MCF 10A (cell line): ENCODE measurements at regions not wholly inside any gene's neighbourhood (a gene's known extent, or its start where the extent isn't known, plus 50 kb on each side); places are given as distances from the start of the nearest gene placed in this dataset.

ENCODE experiments used
- BruUV-seq: library from RNA; stranded (reverse); fragments of 400-500 nt; replicated peaks from 2 replicates; lab custom pipeline; 2021; lab: Mats Ljungman, UMichigan
- CTCF ChIA-PET: fragments of 300-600 bp; sonication (Branson Sonifier 250); formaldehyde crosslinking; extraction: SDS; loops from one replicate; lab custom pipeline; 2021; ENCODE audit warnings: antibody characterized with exemption, inconsistent platforms; lab: Yijun Ruan, JAX
- POLR2A ChIA-PET: fragments of 300-600, 350-650 bp; sonication (Branson Sonifier 250); formaldehyde crosslinking; extraction: SDS; loops from one replicate; lab custom pipeline; 2020; ENCODE audit warnings: antibody characterized with exemption, inconsistent platforms; lab: Yijun Ruan, JAX
- DNase-seq: peaks from one replicate; pipeline ENCODE4 v3.0.0-alpha.2; 2018; ENCODE audit not compliant: unreplicated experiment
- H3K27ac Mint-ChIP-seq: one replicate; pipeline ENCODE4 v1.8.0; 2022; ENCODE audit warnings: mild to moderate bottlenecking, low read depth, mixed read lengths; ENCODE audit not compliant: unreplicated experiment
- H3K27me3 Mint-ChIP-seq: one replicate; pipeline ENCODE4 v1.8.0; 2022; ENCODE audit warnings: mixed read lengths; ENCODE audit not compliant: insufficient read depth, unreplicated experiment
- H3K36me3 Mint-ChIP-seq: one replicate; pipeline ENCODE4 v1.8.0; 2022; ENCODE audit warnings: mild to moderate bottlenecking, moderate library complexity, mixed read lengths; ENCODE audit not compliant: insufficient read depth, unreplicated experiment
- H3K4me1 Mint-ChIP-seq: one replicate; pipeline ENCODE4 v1.8.0; 2022; ENCODE audit warnings: mixed read lengths; ENCODE audit not compliant: insufficient read depth, unreplicated experiment
- H3K4me3 Mint-ChIP-seq: one replicate; pipeline ENCODE4 v1.8.0; 2022; ENCODE audit warnings: mild to moderate bottlenecking, moderate library complexity, mixed read lengths; ENCODE audit not compliant: unreplicated experiment
- H3K9me3 Mint-ChIP-seq: one replicate; pipeline ENCODE4 v1.8.0; 2022; ENCODE audit warnings: mixed read lengths; ENCODE audit not compliant: unreplicated experiment
- intact Hi-C: fragments of 100-400 bp; cut with micrococcal nuclease; formaldehyde crosslinking; loops from 2 replicates; pipeline ENCODE4 v1.14.1; 2022
- TF ChIP-seq, protein P1 (sequence below): fragments of 200-600 bp; IDR thresholded peaks from one replicate; pipeline ENCODE4 v1.8.0; 2022; ENCODE audit warnings: antibody characterized with exemption, mild to moderate bottlenecking; ENCODE audit not compliant: unreplicated experiment

DNA sequence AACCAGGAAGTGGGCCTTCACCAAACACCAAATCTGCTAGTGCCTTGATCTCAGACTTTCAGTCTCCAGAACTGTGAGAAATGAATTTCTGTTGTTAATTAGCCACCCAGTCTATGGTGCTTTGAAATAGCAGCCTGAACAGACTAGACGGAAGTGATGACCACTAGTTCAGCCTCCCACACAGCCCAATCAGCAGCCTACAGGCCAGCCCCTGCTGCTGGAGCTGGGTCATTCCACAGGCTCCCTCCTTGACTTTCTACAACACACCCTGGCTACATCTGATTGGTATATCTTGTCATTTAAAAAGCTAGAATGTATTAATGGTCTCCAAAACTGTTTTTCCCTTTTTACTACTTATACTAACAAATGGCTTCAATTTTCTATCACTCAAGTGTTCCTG is 277.2 kb upstream of the TAC1 start:
- Mint-ChIP-seq H3K36me3 (no peaks in the 10 kb centered on the region), H3K4me1 (no peaks in the 10 kb centered on the region), H3K4me3 (no peak overlapping the region), H3K9me3 (peaks cover 7% of the 10 kb centered on the region), H3K27ac (no peak overlapping the region), H3K27me3 (peaks cover 20% of the 10 kb centered on the region)
- TF ChIP-seq, protein P1, sequence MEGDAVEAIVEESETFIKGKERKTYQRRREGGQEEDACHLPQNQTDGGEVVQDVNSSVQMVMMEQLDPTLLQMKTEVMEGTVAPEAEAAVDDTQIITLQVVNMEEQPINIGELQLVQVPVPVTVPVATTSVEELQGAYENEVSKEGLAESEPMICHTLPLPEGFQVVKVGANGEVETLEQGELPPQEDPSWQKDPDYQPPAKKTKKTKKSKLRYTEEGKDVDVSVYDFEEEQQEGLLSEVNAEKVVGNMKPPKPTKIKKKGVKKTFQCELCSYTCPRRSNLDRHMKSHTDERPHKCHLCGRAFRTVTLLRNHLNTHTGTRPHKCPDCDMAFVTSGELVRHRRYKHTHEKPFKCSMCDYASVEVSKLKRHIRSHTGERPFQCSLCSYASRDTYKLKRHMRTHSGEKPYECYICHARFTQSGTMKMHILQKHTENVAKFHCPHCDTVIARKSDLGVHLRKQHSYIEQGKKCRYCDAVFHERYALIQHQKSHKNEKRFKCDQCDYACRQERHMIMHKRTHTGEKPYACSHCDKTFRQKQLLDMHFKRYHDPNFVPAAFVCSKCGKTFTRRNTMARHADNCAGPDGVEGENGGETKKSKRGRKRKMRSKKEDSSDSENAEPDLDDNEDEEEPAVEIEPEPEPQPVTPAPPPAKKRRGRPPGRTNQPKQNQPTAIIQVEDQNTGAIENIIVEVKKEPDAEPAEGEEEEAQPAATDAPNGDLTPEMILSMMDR: no peak
- intact Hi-C loops: no loop called here
- no peak for DNase-seq
- CTCF ChIA-PET: interaction anchor here (0.6 kb wide), 1 partner anchor 31 kb away, joined by 4 read pairs; no protein-coding TSS in a partner anchor
- BruUV-seq: no TSS peak
- POLR2A ChIA-PET: no interaction called here

DNA sequence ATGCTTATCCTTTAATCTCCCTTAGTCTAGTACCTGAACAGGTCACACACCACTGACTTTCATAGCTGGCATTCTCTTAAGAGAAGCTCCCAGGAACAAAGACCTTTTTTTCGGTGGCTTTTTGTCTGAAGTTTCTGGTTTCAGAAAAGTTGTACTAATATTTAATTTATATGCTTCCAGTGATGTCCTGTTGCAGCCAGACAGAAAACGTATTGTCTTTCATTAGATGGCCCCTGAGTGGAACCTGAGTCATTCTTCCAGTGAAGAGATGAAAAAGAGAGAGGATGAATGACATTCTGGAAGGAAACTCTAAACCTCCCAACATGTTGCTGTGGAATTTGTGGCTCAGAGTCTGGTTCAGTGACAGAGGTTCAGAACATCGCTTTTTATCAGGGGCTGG is 274.8 kb upstream of the TAC1 start:
- CTCF ChIA-PET: no interaction called here
- TF ChIP-seq, protein P1: no peak
- BruUV-seq: no TSS peak
- no peak overlapping the region for H3K27ac Mint-ChIP-seq
- no peak for DNase-seq
- no peaks in the 10 kb centered on the region for H3K9me3 Mint-ChIP-seq
- no peaks in the 10 kb centered on the region for H3K36me3 Mint-ChIP-seq
- intact Hi-C loops: no loop called here
- H3K4me1 Mint-ChIP-seq: no peaks in the 10 kb centered on the region
- no peak overlapping the region for H3K4me3 Mint-ChIP-seq
- POLR2A ChIA-PET: interaction anchor here (0.7 kb wide), 1 partner anchor 68 kb away, joined by 3 read pairs; no protein-coding TSS in a partner anchor
- H3K27me3 Mint-ChIP-seq: peaks cover 25% of the 10 kb centered on the region

DNA sequence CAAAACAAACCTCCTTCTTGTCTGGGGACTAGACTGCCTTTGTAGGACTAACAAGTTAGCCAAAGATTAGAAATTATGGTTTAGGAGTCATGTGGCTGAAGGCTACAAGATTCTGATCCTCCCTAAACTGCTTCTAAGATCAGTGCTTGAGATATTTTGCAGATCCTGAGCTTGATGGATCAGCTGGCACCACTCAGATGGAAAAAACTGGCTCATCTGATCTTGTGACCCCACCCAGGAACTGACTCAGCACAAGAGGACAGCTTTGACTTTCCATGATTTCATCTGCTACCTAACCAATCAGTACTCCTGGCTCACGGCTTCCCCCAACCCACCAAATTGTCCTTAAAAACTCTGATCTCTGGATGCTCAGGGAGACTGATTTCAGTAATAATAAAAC is 271.5 kb upstream of the TAC1 start:
- TF ChIP-seq, protein P1: no peak
- ChIA-PET CTCF (interaction anchor here (1.0 kb wide), 1 partner anchor 41 kb away, joined by 3 read pairs; no protein-coding TSS in a partner anchor), POLR2A (no interaction called here)
- intact Hi-C loops: no loop called here
- no TSS peak for BruUV-seq
- Mint-ChIP-seq H3K9me3 (no peaks in the 10 kb centered on the region), H3K36me3 (no peaks in the 10 kb centered on the region), H3K27ac (no peak overlapping the region), H3K27me3 (peaks cover 54% of the 10 kb centered on the region), H3K4me3 (no peak overlapping the region), H3K4me1 (no peaks in the 10 kb centered on the region)
- DNase-seq: no peak

DNA sequence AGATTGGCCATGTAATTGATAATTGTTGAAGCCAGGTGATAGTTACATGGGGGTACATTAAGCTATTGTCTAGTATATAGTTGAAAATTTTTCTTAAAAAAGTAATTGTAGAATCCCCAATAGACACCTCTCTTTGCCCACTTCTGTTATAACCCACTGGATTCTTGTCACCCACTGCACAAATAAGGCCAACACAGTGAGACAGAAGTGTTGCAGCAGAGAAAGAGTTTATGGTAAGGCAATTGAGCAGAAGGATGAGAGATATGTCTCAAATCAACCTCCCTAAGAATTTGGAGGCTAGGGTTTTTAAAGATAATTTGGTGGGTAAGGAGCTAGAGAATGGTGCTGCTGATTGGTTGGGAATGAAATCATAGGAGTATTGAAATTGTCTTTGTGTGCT is 270.3 kb upstream of the TAC1 start:
- peaks cover 65% of the 10 kb centered on the region for H3K27me3 Mint-ChIP-seq
- H3K9me3 Mint-ChIP-seq: no peaks in the 10 kb centered on the region
- POLR2A ChIA-PET: no interaction called here
- no TSS peak for BruUV-seq
- no peak for DNase-seq
- no peaks in the 10 kb centered on the region for H3K36me3 Mint-ChIP-seq
- intact Hi-C loops: no loop called here
- no peak overlapping the region for H3K4me3 Mint-ChIP-seq
- CTCF ChIA-PET: interaction anchor here (0.7 kb wide), 1 partner anchor 39 kb away, joined by 5 read pairs; no protein-coding TSS in a partner anchor
- no peaks in the 10 kb centered on the region for H3K4me1 Mint-ChIP-seq
- H3K27ac Mint-ChIP-seq: no peak overlapping the region
- TF ChIP-seq, protein P1: no peak
